ENCODE measurements at regions not wholly inside any gene's neighbourhood (a gene's known extent, or its start where the extent isn't known, plus 50 kb on each side); places are given as distances from the start of the nearest gene placed in this dataset.

GRCh38 chr1:69497441-69498221 lies 70.1 kb upstream of the LRRC7 start:
- TF ChIP-seq CTCF (IDR thresholded peaks at IDR 0.05; ENCODE audit: low read depth, low read length) = no peak
- DNase-seq (ENCODE audit: extremely low read depth, low read depth) = no peak

- TF ChIP-seq CTCF (IDR thresholded peaks at IDR 0.05; ENCODE audit: low read depth, low read length) = no peak
- no peak for DNase-seq (ENCODE audit: extremely low read depth, low read depth)
These were observed 69.0 kb upstream of the LRRC7 start for GRCh38 chr1:69498711-69499110.

- no peak for DNase-seq (ENCODE audit: extremely low read depth, low read depth)
- no peak for TF ChIP-seq CTCF (IDR thresholded peaks at IDR 0.05; ENCODE audit: low read depth, low read length)
These were observed 68.4 kb upstream of the LRRC7 start for GRCh38 chr1:69499203-69499803.

GRCh38 chr1:69502991-69503390 lies 64.7 kb upstream of the LRRC7 start:
- no peak for DNase-seq (ENCODE audit: extremely low read depth, low read depth)
- no peak for TF ChIP-seq CTCF (IDR thresholded peaks at IDR 0.05; ENCODE audit: low read depth, low read length)

- DNase-seq (ENCODE audit: extremely low read depth, low read depth) = no peak
- TF ChIP-seq CTCF (IDR thresholded peaks at IDR 0.05; ENCODE audit: low read depth, low read length) = no peak
These were observed 62.9 kb upstream of the LRRC7 start for GRCh38 chr1:69504730-69505252.

- no peak for DNase-seq (ENCODE audit: extremely low read depth, low read depth)
- no peak for TF ChIP-seq CTCF (IDR thresholded peaks at IDR 0.05; ENCODE audit: low read depth, low read length)
These were observed 61.4 kb upstream of the LRRC7 start for GRCh38 chr1:69506311-69506710.

- no peak for DNase-seq (ENCODE audit: extremely low read depth, low read depth)
- TF ChIP-seq CTCF (IDR thresholded peaks at IDR 0.05; ENCODE audit: low read depth, low read length) = no peak
These were observed 61.0 kb upstream of the LRRC7 start for GRCh38 chr1:69506721-69507120.

Data from AG09319 (cell line).